22Rv1 (cell line): ENCODE measurements at regions not wholly inside any gene's neighbourhood (a gene's known extent, or its start where the extent isn't known, plus 50 kb on each side); places are given as distances from the start of the nearest gene placed in this dataset.

Experiments
- ZFX ChIP-seq: fragments of 450-650 bp; IDR thresholded peaks from 2 replicates; pipeline ENCODE4 v1.6.1; 2017; ENCODE audit warnings: antibody characterized with exemption, borderline replicate concordance
- TF ChIP-seq, protein P1 (sequence below): fragments of 450-650 bp; IDR thresholded peaks from 2 replicates; pipeline ENCODE4 v1.5.1; 2017; ENCODE audit warnings: mild to moderate bottlenecking

DNA sequence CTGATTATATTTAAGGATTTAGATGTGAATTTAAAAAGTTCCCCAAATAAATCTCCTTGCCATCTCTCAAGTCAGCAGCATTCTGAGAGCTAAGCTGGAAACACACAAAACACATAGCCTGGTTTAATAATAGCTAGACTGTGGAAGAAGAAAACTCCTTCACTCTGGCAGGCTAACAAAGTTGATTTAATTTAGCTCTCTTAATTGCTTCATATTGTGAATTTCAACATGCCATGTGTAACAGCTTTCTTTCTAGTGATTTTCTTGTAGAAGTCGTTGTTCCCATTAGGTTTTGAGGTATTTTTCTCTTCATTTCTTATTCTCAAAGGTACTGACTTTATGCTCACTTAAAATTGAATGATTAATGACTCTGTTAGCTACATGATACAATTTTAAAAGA, 216.8 kb upstream of the AKR1E2 start:
- TF ChIP-seq, protein P1, sequence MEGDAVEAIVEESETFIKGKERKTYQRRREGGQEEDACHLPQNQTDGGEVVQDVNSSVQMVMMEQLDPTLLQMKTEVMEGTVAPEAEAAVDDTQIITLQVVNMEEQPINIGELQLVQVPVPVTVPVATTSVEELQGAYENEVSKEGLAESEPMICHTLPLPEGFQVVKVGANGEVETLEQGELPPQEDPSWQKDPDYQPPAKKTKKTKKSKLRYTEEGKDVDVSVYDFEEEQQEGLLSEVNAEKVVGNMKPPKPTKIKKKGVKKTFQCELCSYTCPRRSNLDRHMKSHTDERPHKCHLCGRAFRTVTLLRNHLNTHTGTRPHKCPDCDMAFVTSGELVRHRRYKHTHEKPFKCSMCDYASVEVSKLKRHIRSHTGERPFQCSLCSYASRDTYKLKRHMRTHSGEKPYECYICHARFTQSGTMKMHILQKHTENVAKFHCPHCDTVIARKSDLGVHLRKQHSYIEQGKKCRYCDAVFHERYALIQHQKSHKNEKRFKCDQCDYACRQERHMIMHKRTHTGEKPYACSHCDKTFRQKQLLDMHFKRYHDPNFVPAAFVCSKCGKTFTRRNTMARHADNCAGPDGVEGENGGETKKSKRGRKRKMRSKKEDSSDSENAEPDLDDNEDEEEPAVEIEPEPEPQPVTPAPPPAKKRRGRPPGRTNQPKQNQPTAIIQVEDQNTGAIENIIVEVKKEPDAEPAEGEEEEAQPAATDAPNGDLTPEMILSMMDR = no peak
- TF ChIP-seq ZFX = no peak
